Stomach (tissue), 4 donors: ENCODE measurements at regions not wholly inside any gene's neighbourhood (a gene's known extent, or its start where the extent isn't known, plus 50 kb on each side); places are given as distances from the start of the nearest gene placed in this dataset.

ENCODE experiments used
- EP300 ChIP-seq: sonication (generic); formaldehyde crosslinking; IDR thresholded peaks from one replicate; pipeline ENCODE4 v1.6.1; 2017; ENCODE audit warnings: antibody characterized with exemption
- POLR2AphosphoS5 ChIP-seq, 3 donors: sonication (generic); formaldehyde crosslinking; IDR thresholded peaks; one replicate each; pipeline ENCODE4 v1.6.1; 2016; ENCODE audit warnings: antibody characterized with exemption in 3 of 3
- TF ChIP-seq, protein P1 (sequence below), 7 experiments: fragments of 450-650 bp in 4 of 7; fragments of 200-600 bp in 3 of 7; sonication (generic) in 3 of 7; IDR thresholded peaks; one replicate each; pipeline ENCODE4 v1.5.1; 2016 to 2019; ENCODE audit warnings: antibody characterized with exemption in 7 of 7, control low read depth in 2 of 7, mild to moderate bottlenecking in 1 of 7

DNA sequence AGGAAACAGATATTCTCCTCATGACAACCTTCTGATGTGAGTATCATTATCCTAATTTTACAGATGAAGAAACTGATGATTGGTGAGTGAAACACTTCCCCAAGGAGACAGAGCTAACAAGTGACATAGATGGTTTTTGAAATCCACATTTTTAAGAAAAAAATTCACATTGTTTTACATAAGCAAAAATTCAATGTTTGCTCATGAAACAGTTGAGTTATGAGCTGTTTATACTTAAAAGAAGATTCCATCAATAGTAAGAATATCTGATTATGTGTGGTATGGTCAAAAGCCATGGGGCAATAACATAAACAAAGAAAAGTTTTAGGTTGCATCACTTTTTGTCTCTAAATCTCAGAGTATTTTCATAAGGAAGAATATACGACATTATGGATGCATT, 167.9 kb upstream of the PAPPA start:
- TF ChIP-seq POLR2AphosphoS5 (IDR thresholded peaks at IDR 0.05) (no peak), EP300 (no peak)
- TF ChIP-seq, protein P1, sequence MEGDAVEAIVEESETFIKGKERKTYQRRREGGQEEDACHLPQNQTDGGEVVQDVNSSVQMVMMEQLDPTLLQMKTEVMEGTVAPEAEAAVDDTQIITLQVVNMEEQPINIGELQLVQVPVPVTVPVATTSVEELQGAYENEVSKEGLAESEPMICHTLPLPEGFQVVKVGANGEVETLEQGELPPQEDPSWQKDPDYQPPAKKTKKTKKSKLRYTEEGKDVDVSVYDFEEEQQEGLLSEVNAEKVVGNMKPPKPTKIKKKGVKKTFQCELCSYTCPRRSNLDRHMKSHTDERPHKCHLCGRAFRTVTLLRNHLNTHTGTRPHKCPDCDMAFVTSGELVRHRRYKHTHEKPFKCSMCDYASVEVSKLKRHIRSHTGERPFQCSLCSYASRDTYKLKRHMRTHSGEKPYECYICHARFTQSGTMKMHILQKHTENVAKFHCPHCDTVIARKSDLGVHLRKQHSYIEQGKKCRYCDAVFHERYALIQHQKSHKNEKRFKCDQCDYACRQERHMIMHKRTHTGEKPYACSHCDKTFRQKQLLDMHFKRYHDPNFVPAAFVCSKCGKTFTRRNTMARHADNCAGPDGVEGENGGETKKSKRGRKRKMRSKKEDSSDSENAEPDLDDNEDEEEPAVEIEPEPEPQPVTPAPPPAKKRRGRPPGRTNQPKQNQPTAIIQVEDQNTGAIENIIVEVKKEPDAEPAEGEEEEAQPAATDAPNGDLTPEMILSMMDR (IDR thresholded peaks at IDR 0.05), result no peak
